Thoracic aorta (tissue), 2 donors: ENCODE measurements at regions not wholly inside any gene's neighbourhood (a gene's known extent, or its start where the extent isn't known, plus 50 kb on each side); places are given as distances from the start of the nearest gene placed in this dataset.
"Not testable (repeated sequence)": the region's sequence is repeated elsewhere in the genome, so short reads cannot be mapped to it uniquely, and the experiment has no call there.

Experiments used
- ATAC-seq: fragments of 150-250 bp; one replicate; pipeline ENCODE4 v1.8.0; 2017; ENCODE audit warnings: low read depth; ENCODE audit not compliant: insufficient number of reproducible peaks, low FRiP score
- DNase-seq: peaks from one replicate; pipeline ENCODE4 v3.0.0-alpha.2; 2020; ENCODE audit warnings: low spot score
- H3K27ac ChIP-seq, 2 donors: fragments of 200-600 bp; sonication (generic); 1 replicate in 1 of 2; 2 replicates in 1 of 2; pipeline ENCODE4 v1.5.1; 2016; ENCODE audit warnings: mild to moderate bottlenecking in 2 of 2, moderate library complexity in 2 of 2
- H3K27me3 ChIP-seq: fragments of 200-600 bp; sonication (generic); replicated peaks from 2 replicates; pipeline ENCODE4 v1.6.0; 2016; ENCODE audit warnings: mild to moderate bottlenecking; ENCODE audit not compliant: insufficient read depth
- H3K36me3 ChIP-seq: fragments of 200-600 bp; sonication (generic); one replicate; pipeline ENCODE4 v1.5.1; 2016
- H3K4me1 ChIP-seq, 2 donors: fragments of 200-600 bp; sonication (generic); 1 replicate in 1 of 2; 2 replicates in 1 of 2; pipeline versions ENCODE4 v1.5.1 to v1.6.0; 2016; ENCODE audit warnings: low read depth in 2 of 2, mild to moderate bottlenecking in 1 of 2; ENCODE audit not compliant: control insufficient read depth in 1 of 2
- H3K4me3 ChIP-seq: fragments of 200-600 bp; sonication (generic); 2 replicates; pipeline ENCODE4 v1.5.1; 2016; ENCODE audit warnings: mild to moderate bottlenecking
- H3K9me3 ChIP-seq: fragments of 200-600 bp; sonication (generic); 2 replicates; pipeline ENCODE4 v1.5.1; 2016
- TF ChIP-seq, protein P1 (sequence below): fragments of 200-600 bp; sonication (generic); IDR thresholded peaks from one replicate; pipeline ENCODE4 v1.5.1; 2019; ENCODE audit warnings: antibody characterized with exemption

DNA sequence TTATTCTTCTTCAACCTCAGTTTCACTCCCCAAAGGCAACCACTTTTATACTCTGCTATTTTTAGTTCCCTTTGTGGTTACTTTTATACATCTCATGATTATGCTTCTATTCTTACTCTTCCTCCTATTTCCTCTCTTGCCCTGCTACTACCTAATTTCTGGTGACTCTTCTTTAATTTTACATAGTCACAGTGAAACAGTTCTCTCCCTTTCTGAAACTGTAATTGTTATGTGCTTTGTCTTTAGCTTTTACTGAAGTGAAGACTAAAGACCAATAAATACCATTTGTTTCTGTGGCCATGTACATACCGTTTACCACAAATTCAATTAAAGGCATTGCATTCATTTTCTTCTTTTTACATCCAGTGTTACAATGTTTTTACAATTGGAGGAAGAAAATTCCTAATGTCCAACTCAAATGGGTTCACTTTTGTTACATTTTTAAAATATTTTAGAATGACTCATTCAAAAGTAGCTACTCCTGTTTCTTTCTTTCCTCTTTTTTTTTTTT, 410.6 kb downstream of the PSAT1 start:
- ATAC-seq (no peak), DNase-seq (no peak)
- TF ChIP-seq, protein P1, sequence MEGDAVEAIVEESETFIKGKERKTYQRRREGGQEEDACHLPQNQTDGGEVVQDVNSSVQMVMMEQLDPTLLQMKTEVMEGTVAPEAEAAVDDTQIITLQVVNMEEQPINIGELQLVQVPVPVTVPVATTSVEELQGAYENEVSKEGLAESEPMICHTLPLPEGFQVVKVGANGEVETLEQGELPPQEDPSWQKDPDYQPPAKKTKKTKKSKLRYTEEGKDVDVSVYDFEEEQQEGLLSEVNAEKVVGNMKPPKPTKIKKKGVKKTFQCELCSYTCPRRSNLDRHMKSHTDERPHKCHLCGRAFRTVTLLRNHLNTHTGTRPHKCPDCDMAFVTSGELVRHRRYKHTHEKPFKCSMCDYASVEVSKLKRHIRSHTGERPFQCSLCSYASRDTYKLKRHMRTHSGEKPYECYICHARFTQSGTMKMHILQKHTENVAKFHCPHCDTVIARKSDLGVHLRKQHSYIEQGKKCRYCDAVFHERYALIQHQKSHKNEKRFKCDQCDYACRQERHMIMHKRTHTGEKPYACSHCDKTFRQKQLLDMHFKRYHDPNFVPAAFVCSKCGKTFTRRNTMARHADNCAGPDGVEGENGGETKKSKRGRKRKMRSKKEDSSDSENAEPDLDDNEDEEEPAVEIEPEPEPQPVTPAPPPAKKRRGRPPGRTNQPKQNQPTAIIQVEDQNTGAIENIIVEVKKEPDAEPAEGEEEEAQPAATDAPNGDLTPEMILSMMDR, result no peak
- no peak overlapping the region for H3K4me3 ChIP-seq
- H3K27me3 ChIP-seq, result no peaks in the 10 kb centered on the region
- no peaks in the 10 kb centered on the region for H3K4me1 ChIP-seq
- H3K36me3 ChIP-seq, result no peaks in the 10 kb centered on the region
- no peaks in the 10 kb centered on the region for H3K9me3 ChIP-seq
- H3K27ac ChIP-seq, result no peak overlapping the region

DNA sequence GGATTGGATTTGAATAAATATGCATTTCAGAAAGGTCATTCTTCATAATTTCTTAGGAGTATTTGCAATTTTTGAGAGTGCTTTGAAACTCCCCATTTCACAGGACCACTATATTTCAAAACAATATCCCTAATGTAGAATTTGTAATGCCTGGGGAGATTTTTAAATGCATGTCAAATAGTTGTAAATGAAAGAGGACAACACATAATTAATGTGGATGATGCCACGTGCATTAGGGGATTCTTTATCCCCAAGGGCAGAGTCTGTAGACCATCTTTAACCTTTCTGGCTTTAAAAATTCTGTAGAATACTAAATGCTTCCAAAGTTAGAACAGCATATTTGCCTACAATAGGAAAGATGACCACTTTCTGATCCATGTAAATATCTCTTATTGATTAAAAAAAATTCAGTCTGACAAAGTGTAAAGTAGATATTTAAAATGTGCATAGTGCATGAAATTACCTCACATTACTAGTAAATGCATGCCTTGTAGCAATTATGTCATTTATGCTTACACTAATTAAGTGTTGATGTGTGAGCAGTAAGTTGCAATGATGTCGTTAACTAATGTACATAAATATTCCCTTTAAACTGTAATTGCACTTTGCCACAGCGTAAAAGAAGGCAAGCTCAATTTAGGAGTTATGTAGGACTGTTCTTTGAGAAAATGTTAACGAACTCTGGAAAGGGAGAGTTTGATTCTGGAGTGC, 416.1 kb downstream of the PSAT1 start:
- Histone ChIP-seq H3K27ac (no peak overlapping the region), H3K4me3 (no peak overlapping the region), H3K36me3 (no peaks in the 10 kb centered on the region), H3K9me3 (no peaks in the 10 kb centered on the region), H3K27me3 (no peaks in the 10 kb centered on the region), H3K4me1 (no peaks in the 10 kb centered on the region)
- DNase-seq (no peak), ATAC-seq (no peak)
- TF ChIP-seq, protein P1, result no peak

DNA sequence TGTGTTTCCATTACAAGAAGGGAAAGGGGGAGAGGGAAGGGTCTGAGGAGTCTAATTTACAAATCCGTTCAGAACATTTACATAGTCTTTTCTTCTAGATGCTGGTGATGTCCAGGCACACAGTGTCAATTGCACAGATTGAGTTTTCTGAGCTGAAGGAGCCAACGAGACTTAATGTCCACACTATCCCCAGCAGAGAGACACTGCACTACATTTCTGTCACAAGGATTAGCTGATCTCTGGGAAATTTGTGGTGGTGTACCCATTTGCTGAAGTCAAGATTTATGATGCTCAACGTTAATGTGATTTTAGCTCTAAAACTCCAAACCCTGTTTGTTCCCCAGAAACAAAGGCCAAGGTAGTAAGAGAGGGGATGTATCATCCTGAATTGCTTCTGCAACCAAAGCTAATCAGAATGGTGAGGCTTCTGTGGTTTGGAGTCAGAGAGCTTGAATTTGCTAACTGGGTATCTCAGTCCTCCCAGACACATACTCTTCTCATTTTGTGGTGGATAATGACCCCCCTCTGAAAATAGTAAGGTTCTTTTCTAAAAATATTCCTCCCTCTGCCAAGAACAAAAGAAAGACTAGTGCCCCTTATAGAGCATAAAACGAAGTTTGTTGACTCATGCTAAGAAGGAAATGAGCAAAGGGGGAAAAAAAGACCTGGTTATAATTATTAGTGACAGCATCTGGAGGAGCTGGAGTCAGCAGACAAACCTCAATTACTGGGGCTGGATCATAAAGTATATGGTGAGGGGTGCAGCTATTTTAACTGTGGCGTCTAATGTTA, 416.9 kb downstream of the PSAT1 start:
- Histone ChIP-seq H3K4me3 (no peak overlapping the region), H3K27ac (no peak overlapping the region), H3K36me3 (no peaks in the 10 kb centered on the region), H3K27me3 (no peaks in the 10 kb centered on the region), H3K4me1 (no peaks in the 10 kb centered on the region), H3K9me3 (no peaks in the 10 kb centered on the region)
- no peak for DNase-seq
- no peak for ATAC-seq
- TF ChIP-seq, protein P1, result no peak

DNA sequence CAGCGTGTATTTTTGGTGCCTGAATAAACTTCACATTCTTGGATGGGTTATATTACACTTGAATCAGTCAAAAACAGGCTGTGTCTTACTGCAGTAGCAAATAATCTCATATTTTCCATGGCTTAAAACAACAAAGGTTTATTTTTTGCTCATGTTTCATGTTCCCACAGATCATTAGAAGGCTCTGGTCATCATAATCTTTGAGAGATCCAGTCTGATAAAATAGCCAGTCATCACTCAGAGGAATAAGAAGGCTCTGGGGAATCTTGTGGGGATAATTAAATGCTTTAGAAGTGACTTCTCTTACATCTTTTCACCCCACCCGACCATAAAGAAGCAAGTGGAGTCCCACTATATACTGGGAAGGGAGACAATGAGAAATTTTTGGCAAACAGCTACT, 417.7 kb downstream of the PSAT1 start:
- Histone ChIP-seq H3K4me1 (no peaks in the 10 kb centered on the region), H3K9me3 (no peaks in the 10 kb centered on the region)

DNA sequence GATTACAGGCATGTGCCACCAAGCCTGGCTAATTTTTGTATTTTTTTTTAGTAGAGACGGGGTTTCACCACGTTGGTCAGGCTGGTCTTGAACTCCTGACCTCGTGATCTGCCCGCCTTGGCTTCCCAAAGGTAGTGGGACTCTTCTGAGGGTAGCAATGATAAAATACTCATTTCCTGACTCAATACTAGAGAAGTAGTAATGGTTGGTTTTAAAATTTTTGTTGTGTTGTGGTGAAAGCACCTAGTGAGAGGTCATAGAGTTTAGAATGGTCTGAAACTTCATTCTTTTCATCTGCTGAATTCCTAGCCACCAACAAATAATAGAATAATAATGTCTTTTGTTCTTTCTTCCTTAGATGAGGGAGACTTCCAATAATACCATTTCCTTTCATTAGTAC, 422.1 kb downstream of the PSAT1 start:
- not testable (repeated sequence) for H3K4me1 ChIP-seq, H3K27ac ChIP-seq, H3K4me3 ChIP-seq, H3K27me3 ChIP-seq, DNase-seq, H3K36me3 ChIP-seq, ATAC-seq, H3K9me3 ChIP-seq

More for the DNA sequence above, 417.7 kb downstream of the PSAT1 start:
- Histone ChIP-seq H3K27me3 (no peaks in the 10 kb centered on the region), H3K4me3 (no peak overlapping the region), H3K27ac (no peak overlapping the region), H3K36me3 (no peaks in the 10 kb centered on the region)
- ATAC-seq, result no peak
- TF ChIP-seq, protein P1, result no peak
- DNase-seq, result no peak
